Adrenal gland (tissue), 9 donors: ENCODE measurements at regions not wholly inside any gene's neighbourhood (a gene's known extent, or its start where the extent isn't known, plus 50 kb on each side); places are given as distances from the start of the nearest gene placed in this dataset.

ENCODE experiments used
- DNase-seq, 7 donors: peaks; one replicate each; pipeline ENCODE4 v3.0.0-alpha.2; 2019 to 2020
- H3K27ac ChIP-seq, 5 donors: fragments of 200-600 bp; sonication (generic) in 4 of 5; 1 replicate in 3 of 5; 2 replicates in 2 of 5; pipeline versions ENCODE4 v1.5.1 to v1.8.0; 2016 to 2020; ENCODE audit warnings: mild to moderate bottlenecking in 1 of 5
- H3K27me3 ChIP-seq: fragments of 200-600 bp; 2 replicates; pipeline ENCODE4 v1.8.0; 2021
- H3K36me3 ChIP-seq, 2 donors: fragments of 200-600 bp; replicated peaks in 1 of 2; 1 replicate in 1 of 2; 2 replicates in 1 of 2; pipeline versions ENCODE4 v1.5.1 to v1.8.0; 2018 to 2022
- H3K4me1 ChIP-seq, 2 donors: fragments of 200-600 bp; replicated peaks in 1 of 2; 1 replicate in 1 of 2; 2 replicates in 1 of 2; pipeline versions ENCODE4 v1.5.1 to v1.8.0; 2018 to 2021
- H3K4me3 ChIP-seq, 4 donors: fragments of 200-600 bp; sonication (generic) in 3 of 4; one replicate each; pipeline ENCODE4 v1.5.1; 2016 to 2018
- H3K9me3 ChIP-seq, 3 donors: fragments of 200-600 bp; sonication (generic) in 1 of 3; replicated peaks in 1 of 3; 1 replicate in 2 of 3; 2 replicates in 1 of 3; pipeline versions ENCODE4 v1.5.1 to v1.8.0; 2016 to 2021
- POLR2A ChIP-seq, 2 donors: fragments of 450-650 bp; IDR thresholded peaks; one replicate each; pipeline ENCODE4 v1.6.1; 2017; ENCODE audit warnings: antibody characterized with exemption in 2 of 2, mild to moderate bottlenecking in 2 of 2, moderate library complexity in 1 of 2
- WGBS, 4 donors: extraction: QIAGEN DNeasy Blood & Tissue Kit in 2 of 4; methylation state at CpG; one replicate each; pipeline versions ENCODE4 v1.1.5 to v1.1.7; 2013 to 2017; 5-methylcytosine and 5-hydroxymethylcytosine counted together
- intact Hi-C, 2 donors: fragments of 100-400 bp; cut with DNase I; formaldehyde crosslinking; loops; one replicate each; pipeline versions ENCODE4 v1.14.1 to v1.15.0; 2022 to 2023
- TF ChIP-seq, protein P1 (sequence below), 6 experiments: fragments of 450-650 bp in 4 of 6; fragments of 200-600 bp in 2 of 6; sonication (generic) in 1 of 6; IDR thresholded peaks; 1 replicate in 5 of 6; 2 replicates in 1 of 6; pipeline versions ENCODE4 v1.5.1 to v1.8.0; 2016 to 2021; ENCODE audit warnings: antibody characterized with exemption in 6 of 6, mild to moderate bottlenecking in 2 of 6, moderate library complexity in 1 of 6
- donor health status: healthy with polysubstance abuse.
- donor health status: Bipolar disorder and iron deficiency.
- donor health status: DM: yes; HTN: yes; CAD: no.
- donor health status: DM: no; HTN: no; CAD: no.
- donor health status: DM: no; HTN: no; CAD: no.

DNA sequence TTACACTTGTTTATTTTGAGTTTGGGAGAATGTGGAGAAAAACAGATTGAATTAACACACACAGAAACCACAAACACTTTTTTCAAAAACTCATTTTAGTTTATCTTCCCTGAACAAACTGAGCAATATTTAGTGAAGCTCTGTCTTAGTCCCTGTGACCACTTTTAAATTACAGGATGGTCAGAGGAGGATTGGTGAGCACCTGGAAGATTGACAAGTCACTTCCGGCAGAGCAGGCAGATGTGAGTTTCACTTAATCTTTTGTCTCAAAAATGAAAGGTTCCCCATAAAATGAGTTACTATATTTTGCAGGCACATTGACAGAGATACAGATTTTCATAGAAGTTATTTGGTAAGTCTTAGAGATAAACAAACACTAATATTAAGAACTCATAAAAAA lies 970.1 kb downstream of the ADGRL3 start:
- TF ChIP-seq POLR2A (IDR thresholded peaks at IDR 0.05) = no peak
- TF ChIP-seq, protein P1, sequence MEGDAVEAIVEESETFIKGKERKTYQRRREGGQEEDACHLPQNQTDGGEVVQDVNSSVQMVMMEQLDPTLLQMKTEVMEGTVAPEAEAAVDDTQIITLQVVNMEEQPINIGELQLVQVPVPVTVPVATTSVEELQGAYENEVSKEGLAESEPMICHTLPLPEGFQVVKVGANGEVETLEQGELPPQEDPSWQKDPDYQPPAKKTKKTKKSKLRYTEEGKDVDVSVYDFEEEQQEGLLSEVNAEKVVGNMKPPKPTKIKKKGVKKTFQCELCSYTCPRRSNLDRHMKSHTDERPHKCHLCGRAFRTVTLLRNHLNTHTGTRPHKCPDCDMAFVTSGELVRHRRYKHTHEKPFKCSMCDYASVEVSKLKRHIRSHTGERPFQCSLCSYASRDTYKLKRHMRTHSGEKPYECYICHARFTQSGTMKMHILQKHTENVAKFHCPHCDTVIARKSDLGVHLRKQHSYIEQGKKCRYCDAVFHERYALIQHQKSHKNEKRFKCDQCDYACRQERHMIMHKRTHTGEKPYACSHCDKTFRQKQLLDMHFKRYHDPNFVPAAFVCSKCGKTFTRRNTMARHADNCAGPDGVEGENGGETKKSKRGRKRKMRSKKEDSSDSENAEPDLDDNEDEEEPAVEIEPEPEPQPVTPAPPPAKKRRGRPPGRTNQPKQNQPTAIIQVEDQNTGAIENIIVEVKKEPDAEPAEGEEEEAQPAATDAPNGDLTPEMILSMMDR (IDR thresholded peaks at IDR 0.05) = no peak
- Histone ChIP-seq H3K27ac (no peak overlapping the region), H3K36me3 (no peaks in the 10 kb centered on the region), H3K27me3 (no peaks in the 10 kb centered on the region), H3K4me1 (no peaks in the 10 kb centered on the region), H3K9me3 (no peaks in the 10 kb centered on the region), H3K4me3 (no peak overlapping the region)
- DNase-seq = no peak
- WGBS, 4 donors = 70 to 82% (median 75%) methylated on average over 1 of the region's 1 CpG
- intact Hi-C loops = no loop called here

DNA sequence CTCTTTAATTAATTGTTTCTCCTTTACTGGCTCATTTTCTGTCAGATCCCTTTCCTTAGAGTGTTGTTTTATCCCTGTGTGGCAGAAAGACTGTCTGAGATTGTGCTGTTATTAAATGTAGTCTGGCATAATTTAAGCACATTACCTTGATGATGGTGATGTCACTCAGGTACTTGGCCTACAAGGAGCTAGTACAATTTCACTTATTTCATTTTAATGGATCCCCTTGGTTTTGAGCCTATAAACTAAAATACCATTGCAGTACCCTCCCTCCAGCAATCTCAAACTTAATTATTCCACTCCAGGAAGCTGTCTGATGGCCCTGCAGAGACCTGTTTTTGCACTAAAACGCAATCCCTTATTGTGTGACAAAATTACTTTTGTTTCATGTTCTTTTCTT lies 968.6 kb downstream of the ADGRL3 start:
- DNase-seq = no peak
- Histone ChIP-seq H3K4me3 (no peak overlapping the region), H3K4me1 (no peaks in the 10 kb centered on the region), H3K27me3 (no peaks in the 10 kb centered on the region), H3K9me3 (no peaks in the 10 kb centered on the region), H3K27ac (no peak overlapping the region), H3K36me3 (no peaks in the 10 kb centered on the region)
- intact Hi-C loops = no loop called here
- TF ChIP-seq, protein P1 (IDR thresholded peaks at IDR 0.05) = no peak
- TF ChIP-seq POLR2A (IDR thresholded peaks at IDR 0.05) = no peak
- 68 to 83% (median 77%) methylated on average over 1 of the region's 1 CpG for WGBS, 4 donors

DNA sequence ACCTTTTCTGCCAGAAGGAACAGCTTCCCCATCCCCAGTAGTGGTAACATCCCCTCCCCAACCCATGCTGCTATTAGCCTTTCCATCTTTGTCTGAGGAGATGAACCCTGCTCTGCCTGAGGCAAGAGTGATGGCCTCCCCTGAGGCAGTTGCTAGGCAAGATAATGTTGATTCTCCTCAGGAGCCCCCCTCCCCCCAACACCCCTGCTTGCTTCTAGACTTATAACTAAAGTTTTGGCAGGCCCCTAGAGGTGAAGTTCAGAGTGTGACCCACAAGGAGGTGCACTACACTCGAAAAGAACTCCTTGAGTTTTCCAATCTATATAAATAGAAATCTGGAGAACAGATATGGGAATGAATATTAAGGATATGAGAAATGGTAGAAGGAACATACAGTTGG lies 962.5 kb downstream of the ADGRL3 start:
- no peak for DNase-seq
- intact Hi-C loops = no loop called here
- Histone ChIP-seq H3K9me3 (no peaks in the 10 kb centered on the region), H3K27me3 (no peaks in the 10 kb centered on the region), H3K4me3 (no peak overlapping the region), H3K27ac (no peak overlapping the region), H3K4me1 (no peaks in the 10 kb centered on the region), H3K36me3 (no peaks in the 10 kb centered on the region)
- 72 to 75% (median 72%) methylated on average over 1 of the region's 1 CpG for WGBS, 4 donors
- no peak for TF ChIP-seq POLR2A (IDR thresholded peaks at IDR 0.05)
- TF ChIP-seq, protein P1 (IDR thresholded peaks at IDR 0.05) = no peak

DNA sequence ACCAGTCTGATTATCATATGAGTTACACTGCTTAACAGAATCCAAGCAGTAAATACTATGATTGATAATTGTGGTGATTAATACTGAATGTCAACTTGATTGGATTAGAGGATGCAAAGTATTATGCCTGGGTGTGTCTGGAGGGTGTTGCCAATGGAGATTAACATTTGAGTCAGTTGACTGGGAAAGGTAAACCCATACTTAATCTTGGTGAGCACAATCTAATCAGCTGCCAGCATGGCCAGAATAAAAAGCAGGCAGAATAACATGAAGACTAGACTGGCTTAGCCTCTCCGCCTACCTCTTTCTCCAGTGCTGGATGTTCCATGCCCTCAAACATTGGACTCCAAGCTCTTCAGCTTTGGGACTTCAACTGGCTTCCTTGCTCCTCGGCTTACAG lies 961.3 kb downstream of the ADGRL3 start:
- H3K27me3 ChIP-seq = no peaks in the 10 kb centered on the region
- TF ChIP-seq, protein P1 (IDR thresholded peaks at IDR 0.05) = no peak
- no peak for TF ChIP-seq POLR2A (IDR thresholded peaks at IDR 0.05)
- no peak overlapping the region for H3K4me3 ChIP-seq
- H3K27ac ChIP-seq = no peak overlapping the region
- no peaks in the 10 kb centered on the region for H3K36me3 ChIP-seq
- no peaks in the 10 kb centered on the region for H3K4me1 ChIP-seq
- H3K9me3 ChIP-seq = no peaks in the 10 kb centered on the region
- intact Hi-C loops = no loop called here
- WGBS, 4 donors = 81 to 95% (median 88%) methylated on average over 2 of the region's 2 CpGs
- DNase-seq = no peak
